Thyroid gland (tissue), 4 donors: ENCODE measurements at regions not wholly inside any gene's neighbourhood (a gene's known extent, or its start where the extent isn't known, plus 50 kb on each side); places are given as distances from the start of the nearest gene placed in this dataset.

Experiments
- CTCF ChIP-seq, 6 experiments: fragments of 200-600 bp in 3 of 6; fragments of 450-650 bp in 3 of 6; sonication (generic) in 3 of 6; IDR thresholded peaks; one replicate each; pipeline ENCODE4 v1.5.1; 2016 to 2019; ENCODE audit warnings: antibody characterized with exemption in 6 of 6, mild to moderate bottlenecking in 2 of 6, inconsistent platforms in 1 of 6, moderate library complexity in 1 of 6
- POLR2A ChIP-seq, 2 donors: fragments of 450-650 bp; IDR thresholded peaks; one replicate each; pipeline ENCODE4 v1.6.1; 2017; ENCODE audit warnings: antibody characterized with exemption in 2 of 2, mild to moderate bottlenecking in 2 of 2, moderate library complexity in 1 of 2

DNA sequence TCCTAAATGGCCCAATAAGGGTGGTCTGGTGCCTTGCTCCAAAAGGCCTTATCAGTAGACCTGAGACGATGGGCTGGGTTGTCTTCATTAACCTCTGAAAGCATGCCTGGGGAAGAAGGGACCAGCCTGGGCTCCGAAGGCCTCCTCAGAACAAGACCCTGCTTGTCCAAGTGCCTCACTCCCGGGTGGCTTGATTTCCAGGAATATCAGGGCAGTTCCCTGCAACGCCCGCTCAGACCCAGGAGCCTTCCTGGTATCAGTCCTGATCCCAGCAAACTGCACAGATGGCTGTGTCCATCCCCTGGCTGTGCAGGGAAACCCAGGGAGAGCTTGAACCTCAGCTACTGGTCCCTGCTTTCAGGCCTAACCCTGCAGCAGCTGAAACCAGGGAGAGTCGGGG, 49.9 kb upstream of the CUX1 start:
- TF ChIP-seq CTCF (IDR thresholded peaks at IDR 0.05) (no peak), POLR2A (IDR thresholded peaks at IDR 0.05) (no peak)
